Left ventricle myocardium inferior (tissue), 1 donor: ENCODE measurements at regions not wholly inside any gene's neighbourhood (a gene's known extent, or its start where the extent isn't known, plus 50 kb on each side); places are given as distances from the start of the nearest gene placed in this dataset.
"Not testable (repeated sequence)": the region's sequence is repeated elsewhere in the genome, so short reads cannot be mapped to it uniquely, and the experiment has no call there.

ENCODE experiments used
- DNase-seq: peaks from one replicate; pipeline ENCODE4 v3.0.0-alpha.2; 2020
- H3K27ac ChIP-seq: fragments of 200-600 bp; replicated peaks from 2 replicates; pipeline ENCODE4 v1.8.0; 2021
- H3K27me3 ChIP-seq: fragments of 200-600 bp; 2 replicates; pipeline ENCODE4 v1.8.0; 2021; ENCODE audit warnings: low read depth
- H3K36me3 ChIP-seq: fragments of 200-600 bp; 2 replicates; pipeline ENCODE4 v1.8.0; 2021
- H3K4me1 ChIP-seq: fragments of 200-600 bp; 2 replicates; pipeline ENCODE4 v1.8.0; 2021
- H3K4me3 ChIP-seq: fragments of 200-600 bp; 2 replicates; pipeline ENCODE4 v1.8.0; 2021; ENCODE audit warnings: mild to moderate bottlenecking, moderate library complexity
- H3K9me3 ChIP-seq: fragments of 200-600 bp; replicated peaks from 2 replicates; pipeline ENCODE4 v1.8.0; 2021
- intact Hi-C: fragments of 100-400 bp; cut with micrococcal nuclease; formaldehyde crosslinking; loops from one replicate; pipeline ENCODE4 v1.11.0; 2022
- TF ChIP-seq, protein P1 (sequence below): fragments of 200-600 bp; IDR thresholded peaks from 2 replicates; pipeline ENCODE4 v1.8.0; 2021; ENCODE audit warnings: antibody characterized with exemption, mild to moderate bottlenecking, borderline replicate concordance
- donor health status: DM: no; HTN: yes; CAD: no; lungs with severe emphysema.

DNA sequence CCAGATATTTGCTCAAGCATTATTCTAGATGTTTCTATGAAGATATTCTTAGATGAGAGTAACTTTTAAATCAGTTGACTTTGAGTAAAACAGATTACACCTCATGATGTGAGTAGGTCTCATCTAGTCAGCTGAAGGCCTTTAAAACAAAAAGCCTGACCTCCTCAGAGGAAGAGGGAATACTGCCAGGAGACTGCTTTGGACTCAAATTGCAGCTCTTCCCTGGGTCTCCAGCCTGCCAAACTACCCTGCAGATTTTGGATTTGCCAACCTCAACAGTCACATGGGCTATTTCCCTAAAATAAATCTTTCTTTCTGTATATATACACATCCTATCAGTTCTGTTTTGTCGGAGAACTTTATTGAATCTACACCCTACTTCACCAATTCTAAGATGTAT is 182.5 kb upstream of the TENT5A start:
- DNase-seq = no peak
- Histone ChIP-seq H3K4me3 (no peak overlapping the region), H3K9me3 (peaks cover 4% of the 10 kb centered on the region), H3K4me1 (peaks cover 18% of the 10 kb centered on the region), H3K27ac (no peak overlapping the region), H3K27me3 (no peaks in the 10 kb centered on the region), H3K36me3 (no peaks in the 10 kb centered on the region)
- TF ChIP-seq, protein P1, sequence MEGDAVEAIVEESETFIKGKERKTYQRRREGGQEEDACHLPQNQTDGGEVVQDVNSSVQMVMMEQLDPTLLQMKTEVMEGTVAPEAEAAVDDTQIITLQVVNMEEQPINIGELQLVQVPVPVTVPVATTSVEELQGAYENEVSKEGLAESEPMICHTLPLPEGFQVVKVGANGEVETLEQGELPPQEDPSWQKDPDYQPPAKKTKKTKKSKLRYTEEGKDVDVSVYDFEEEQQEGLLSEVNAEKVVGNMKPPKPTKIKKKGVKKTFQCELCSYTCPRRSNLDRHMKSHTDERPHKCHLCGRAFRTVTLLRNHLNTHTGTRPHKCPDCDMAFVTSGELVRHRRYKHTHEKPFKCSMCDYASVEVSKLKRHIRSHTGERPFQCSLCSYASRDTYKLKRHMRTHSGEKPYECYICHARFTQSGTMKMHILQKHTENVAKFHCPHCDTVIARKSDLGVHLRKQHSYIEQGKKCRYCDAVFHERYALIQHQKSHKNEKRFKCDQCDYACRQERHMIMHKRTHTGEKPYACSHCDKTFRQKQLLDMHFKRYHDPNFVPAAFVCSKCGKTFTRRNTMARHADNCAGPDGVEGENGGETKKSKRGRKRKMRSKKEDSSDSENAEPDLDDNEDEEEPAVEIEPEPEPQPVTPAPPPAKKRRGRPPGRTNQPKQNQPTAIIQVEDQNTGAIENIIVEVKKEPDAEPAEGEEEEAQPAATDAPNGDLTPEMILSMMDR = no peak
- intact Hi-C loops = no loop called here

DNA sequence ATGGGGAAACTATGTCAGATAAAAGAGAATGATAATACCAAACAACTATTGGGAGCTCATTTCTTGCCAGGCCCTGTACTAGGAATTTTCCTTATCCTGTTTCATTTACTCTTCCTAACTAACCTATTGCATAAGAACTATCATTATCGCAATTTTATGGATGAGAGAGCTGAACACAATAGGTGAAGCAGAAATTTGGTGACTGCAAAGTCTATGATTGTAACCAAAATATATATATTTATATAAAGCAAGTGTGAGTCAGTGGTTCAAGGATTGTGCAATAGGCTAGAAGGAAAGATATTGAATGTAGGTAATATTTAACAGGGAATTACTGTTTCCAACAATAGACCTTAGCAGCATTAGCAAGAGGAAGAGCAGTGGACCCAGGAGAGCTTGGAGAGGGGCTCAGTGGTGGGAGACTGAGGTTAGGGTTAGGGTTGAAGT is 181.1 kb upstream of the TENT5A start:
- H3K9me3 ChIP-seq = peaks cover 4% of the 10 kb centered on the region
- no peaks in the 10 kb centered on the region for H3K27me3 ChIP-seq
- H3K36me3 ChIP-seq = no peaks in the 10 kb centered on the region
- no peak overlapping the region for H3K4me3 ChIP-seq
- TF ChIP-seq, protein P1 = no peak
- no peak for DNase-seq
- H3K27ac ChIP-seq = no peak overlapping the region
- peaks cover 7% of the 10 kb centered on the region for H3K4me1 ChIP-seq
- intact Hi-C loops = no loop called here

DNA sequence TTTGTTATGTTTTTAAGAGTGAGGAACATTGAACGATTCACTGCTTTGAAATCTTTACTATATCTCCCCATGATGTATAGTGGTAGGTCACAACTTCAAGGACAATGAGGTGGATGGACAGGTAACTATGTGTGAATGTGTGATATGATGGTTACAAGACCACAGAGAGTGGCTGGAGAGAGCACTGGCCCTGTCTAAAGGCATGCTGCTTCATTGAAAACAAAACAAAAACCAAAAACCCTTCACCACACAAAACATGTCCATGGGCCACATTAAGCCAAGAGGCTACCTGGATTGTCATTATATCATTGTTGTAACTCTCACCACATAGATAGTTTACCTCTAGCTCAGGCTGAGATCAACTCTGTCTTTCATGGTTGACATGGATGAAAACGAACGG is 180.6 kb upstream of the TENT5A start:
- Histone ChIP-seq H3K27me3 (no peaks in the 10 kb centered on the region), H3K4me1 (peaks cover 1% of the 10 kb centered on the region), H3K27ac (no peak overlapping the region), H3K36me3 (no peaks in the 10 kb centered on the region), H3K9me3 (peaks cover 4% of the 10 kb centered on the region), H3K4me3 (no peak overlapping the region)
- TF ChIP-seq, protein P1 = no peak
- intact Hi-C loops = no loop called here
- DNase-seq = no peak

DNA sequence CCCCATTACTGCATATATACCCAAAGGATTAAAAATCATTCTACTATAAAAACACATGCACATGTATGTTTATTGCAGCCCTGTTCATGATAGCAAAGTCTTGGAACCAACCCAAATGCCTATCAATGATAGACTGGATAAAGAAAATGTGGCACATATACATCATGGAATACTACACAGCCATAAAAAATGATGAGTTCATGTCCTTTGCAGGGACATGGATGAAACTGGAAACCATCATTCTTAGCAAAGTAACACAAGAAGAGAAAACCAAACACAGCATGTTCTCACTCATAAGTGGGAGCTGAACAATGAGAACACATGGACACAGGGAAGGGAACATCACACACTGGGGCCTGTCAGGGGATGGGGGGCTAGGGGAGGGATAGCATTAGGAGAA is 180.0 kb upstream of the TENT5A start:
- intact Hi-C loops, H3K36me3 ChIP-seq, H3K4me1 ChIP-seq, DNase-seq, H3K27ac ChIP-seq, H3K9me3 ChIP-seq, H3K4me3 ChIP-seq, H3K27me3 ChIP-seq: not testable (repeated sequence)

DNA sequence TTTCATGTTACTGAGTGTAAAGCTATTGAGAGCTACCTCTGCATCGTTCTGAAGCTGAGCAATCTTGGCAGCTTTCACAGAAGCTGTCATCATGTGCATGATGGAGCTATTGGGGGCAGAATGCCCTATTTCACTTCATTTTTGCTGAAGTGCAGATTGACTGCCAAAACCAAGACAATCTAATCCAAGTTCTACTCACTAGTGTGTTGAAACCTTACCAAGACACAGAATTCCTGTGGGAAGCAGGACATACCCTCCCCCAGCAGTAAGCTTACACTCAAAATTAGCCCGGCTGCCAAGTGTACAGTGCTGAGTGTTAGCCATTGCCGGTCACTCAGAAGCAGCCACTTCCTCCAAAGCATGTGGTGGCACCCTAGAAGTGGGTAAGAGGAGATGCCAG is 177.3 kb upstream of the TENT5A start:
- Histone ChIP-seq H3K9me3 (peaks cover 5% of the 10 kb centered on the region), H3K4me3 (no peak overlapping the region), H3K4me1 (no peaks in the 10 kb centered on the region), H3K27me3 (no peaks in the 10 kb centered on the region), H3K36me3 (no peaks in the 10 kb centered on the region), H3K27ac (no peak overlapping the region)
- DNase-seq = no peak
- TF ChIP-seq, protein P1 = no peak
- intact Hi-C loops = no loop called here

DNA sequence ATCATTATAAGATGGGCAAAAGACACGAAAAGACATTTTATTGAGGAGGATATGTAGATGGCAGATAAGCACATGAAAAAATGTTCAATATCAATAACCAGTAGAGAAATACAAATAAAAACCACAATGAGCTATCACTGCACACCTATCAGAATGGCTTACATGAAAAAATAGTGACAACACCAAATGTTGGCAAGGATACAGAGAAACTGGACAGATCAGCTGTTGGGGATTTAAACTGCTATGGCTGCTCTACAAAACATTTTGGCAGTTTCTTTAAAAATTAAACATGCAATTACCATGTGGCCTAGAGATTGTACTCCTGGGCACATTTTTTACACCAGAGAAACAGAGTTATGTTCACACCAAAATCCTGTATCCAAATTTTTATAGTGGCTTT is 172.7 kb upstream of the TENT5A start:
- H3K9me3 ChIP-seq = peaks cover 16% of the 10 kb centered on the region
- DNase-seq = no peak
- intact Hi-C loops = no loop called here
- TF ChIP-seq, protein P1 = no peak
- H3K27ac ChIP-seq = no peak overlapping the region
- no peak overlapping the region for H3K4me3 ChIP-seq
- no peaks in the 10 kb centered on the region for H3K36me3 ChIP-seq
- no peaks in the 10 kb centered on the region for H3K27me3 ChIP-seq
- no peaks in the 10 kb centered on the region for H3K4me1 ChIP-seq
